ENCODE measurements at regions not wholly inside any gene's neighbourhood (a gene's known extent, or its start where the extent isn't known, plus 50 kb on each side); places are given as distances from the start of the nearest gene placed in this dataset.

GRCh38 chr20:43334080-43334479 lies 123.6 kb upstream of the SRSF6 start:
- TF ChIP-seq CTCF (IDR thresholded peaks at IDR 0.05) (no peak), EZH2 (IDR thresholded peaks at IDR 0.05; ENCODE audit: borderline replicate concordance, insufficient read depth, low read depth, low read length, poor library complexity, severe bottlenecking) (no peak)

Data from B cell (primary cell).